Islet of Langerhans (tissue), 1 donor: ENCODE measurements at regions not wholly inside any gene's neighbourhood (a gene's known extent, or its start where the extent isn't known, plus 50 kb on each side); places are given as distances from the start of the nearest gene placed in this dataset.
A peak's percentile ranks its signal among the peaks of the same experiment; 100 is the strongest.

Experiments used
- FAIRE-seq: peaks from one replicate; lab custom pipeline; 2011; peaks lifted over from hg19 to GRCh38; lab: Jason Lieb, UNC

GRCh38 chr4:36394352-36394903 lies 113.0 kb downstream of the DTHD1 start:
- FAIRE-seq: no peak

GRCh38 chr4:36399762-36400353 lies 118.4 kb downstream of the DTHD1 start:
- no peak for FAIRE-seq

- FAIRE-seq: no peak
Measured at GRCh38 chr4:36402008-36402758, 120.8 kb downstream of the DTHD1 start.

- FAIRE-seq: no peak
Measured at GRCh38 chr4:36411338-36411737, 129.9 kb downstream of the DTHD1 start.

GRCh38 chr4:36414248-36414647 lies 132.8 kb downstream of the DTHD1 start:
- peak; percentile 91 for FAIRE-seq

- no peak for FAIRE-seq
Measured at GRCh38 chr4:36417146-36417545, 135.7 kb downstream of the DTHD1 start.

GRCh38 chr4:36420111-36420679 lies 138.8 kb downstream of the DTHD1 start:
- no peak for FAIRE-seq

GRCh38 chr4:36422607-36423006 lies 141.2 kb downstream of the DTHD1 start:
- no peak for FAIRE-seq

GRCh38 chr4:36426741-36427140 lies 145.3 kb downstream of the DTHD1 start:
- no peak for FAIRE-seq

- FAIRE-seq: no peak
Measured at GRCh38 chr4:36427696-36428095, 146.3 kb downstream of the DTHD1 start.

GRCh38 chr4:36432586-36432985 lies 151.2 kb downstream of the DTHD1 start:
- no peak for FAIRE-seq

GRCh38 chr4:36439556-36439955 lies 158.1 kb downstream of the DTHD1 start:
- FAIRE-seq: no peak

- FAIRE-seq: no peak
Measured at GRCh38 chr4:36445480-36445879, 164.1 kb downstream of the DTHD1 start.

- FAIRE-seq: no peak
Measured at GRCh38 chr4:36446275-36446674, 164.9 kb downstream of the DTHD1 start.

- FAIRE-seq: no peak
Measured at GRCh38 chr4:36461344-36461743, 179.9 kb downstream of the DTHD1 start.

- no peak for FAIRE-seq
Measured at GRCh38 chr4:36467670-36468069, 186.3 kb downstream of the DTHD1 start.

GRCh38 chr4:36471903-36472302 lies 190.5 kb downstream of the DTHD1 start:
- FAIRE-seq: no peak

GRCh38 chr4:36476135-36476534 lies 194.7 kb downstream of the DTHD1 start:
- no peak for FAIRE-seq

- FAIRE-seq: no peak
Measured at GRCh38 chr4:36477861-36478260, 196.4 kb downstream of the DTHD1 start.

- no peak for FAIRE-seq
Measured at GRCh38 chr4:36485885-36486284, 204.5 kb downstream of the DTHD1 start.

- FAIRE-seq: no peak
Measured at GRCh38 chr4:36489798-36490197, 208.4 kb downstream of the DTHD1 start.

- FAIRE-seq: no peak
Measured at GRCh38 chr4:36492041-36492440, 210.6 kb downstream of the DTHD1 start.

- FAIRE-seq: no peak
Measured at GRCh38 chr4:36492590-36492989, 211.2 kb downstream of the DTHD1 start.
